NB4 (cell line): ENCODE measurements at regions not wholly inside any gene's neighbourhood (a gene's known extent, or its start where the extent isn't known, plus 50 kb on each side); places are given as distances from the start of the nearest gene placed in this dataset.

Source experiments
- POLR2A ChIP-seq: IDR thresholded peaks from 2 replicates; pipeline ENCODE4 v1.6.1; 2011; ENCODE audit warnings: mild to moderate bottlenecking; ENCODE audit not compliant: insufficient read length; ENCODE audit errors: extremely low read depth
- TF ChIP-seq, protein P1 (sequence below): IDR thresholded peaks from one replicate; pipeline ENCODE4 v1.5.1; 2012; ENCODE audit warnings: low read depth, low read length
- TF ChIP-seq, protein P2 (sequence below): IDR thresholded peaks from 2 replicates; pipeline ENCODE4 v1.6.1; 2011; ENCODE audit warnings: low read depth, low read length

DNA sequence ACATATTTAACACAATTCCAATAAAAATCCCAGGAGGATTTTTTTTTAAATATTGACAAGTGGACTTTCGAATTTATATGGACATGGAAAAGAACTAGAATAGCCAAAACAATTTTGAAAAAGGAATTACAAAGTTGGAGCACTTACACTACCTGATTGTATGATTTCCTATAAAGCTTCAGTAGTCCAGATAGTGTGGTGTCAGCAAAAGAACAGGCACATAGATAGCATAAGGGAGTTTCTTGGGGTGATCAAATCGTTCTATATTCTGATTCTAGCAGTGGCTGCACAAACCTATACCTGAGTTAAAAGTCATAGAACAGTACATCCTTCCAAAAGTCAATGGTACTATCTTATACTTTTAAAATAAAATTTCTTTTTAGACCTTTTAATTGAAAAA is 66.4 kb upstream of the CES5A start:
- TF ChIP-seq, protein P1, sequence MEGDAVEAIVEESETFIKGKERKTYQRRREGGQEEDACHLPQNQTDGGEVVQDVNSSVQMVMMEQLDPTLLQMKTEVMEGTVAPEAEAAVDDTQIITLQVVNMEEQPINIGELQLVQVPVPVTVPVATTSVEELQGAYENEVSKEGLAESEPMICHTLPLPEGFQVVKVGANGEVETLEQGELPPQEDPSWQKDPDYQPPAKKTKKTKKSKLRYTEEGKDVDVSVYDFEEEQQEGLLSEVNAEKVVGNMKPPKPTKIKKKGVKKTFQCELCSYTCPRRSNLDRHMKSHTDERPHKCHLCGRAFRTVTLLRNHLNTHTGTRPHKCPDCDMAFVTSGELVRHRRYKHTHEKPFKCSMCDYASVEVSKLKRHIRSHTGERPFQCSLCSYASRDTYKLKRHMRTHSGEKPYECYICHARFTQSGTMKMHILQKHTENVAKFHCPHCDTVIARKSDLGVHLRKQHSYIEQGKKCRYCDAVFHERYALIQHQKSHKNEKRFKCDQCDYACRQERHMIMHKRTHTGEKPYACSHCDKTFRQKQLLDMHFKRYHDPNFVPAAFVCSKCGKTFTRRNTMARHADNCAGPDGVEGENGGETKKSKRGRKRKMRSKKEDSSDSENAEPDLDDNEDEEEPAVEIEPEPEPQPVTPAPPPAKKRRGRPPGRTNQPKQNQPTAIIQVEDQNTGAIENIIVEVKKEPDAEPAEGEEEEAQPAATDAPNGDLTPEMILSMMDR: no peak
- no peak for TF ChIP-seq POLR2A
- TF ChIP-seq, protein P2, sequence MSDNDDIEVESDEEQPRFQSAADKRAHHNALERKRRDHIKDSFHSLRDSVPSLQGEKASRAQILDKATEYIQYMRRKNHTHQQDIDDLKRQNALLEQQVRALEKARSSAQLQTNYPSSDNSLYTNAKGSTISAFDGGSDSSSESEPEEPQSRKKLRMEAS: no peak
